Neuronal stem cell (in vitro differentiated cells): ENCODE measurements at regions not wholly inside any gene's neighbourhood (a gene's known extent, or its start where the extent isn't known, plus 50 kb on each side); places are given as distances from the start of the nearest gene placed in this dataset.

Experiments
- DNase-seq: peaks from one replicate; pipeline ENCODE4 v3.0.0-alpha.2; 2013; ENCODE audit warnings: low spot score
- H2AFZ ChIP-seq: one replicate; pipeline ENCODE4 v1.6.1; 2013; ENCODE audit warnings: mild to moderate bottlenecking, low read length, inconsistent platforms
- H2AK5ac ChIP-seq: 2 replicates; pipeline ENCODE4 v1.6.1; 2013; ENCODE audit warnings: low read depth, mild to moderate bottlenecking, inconsistent platforms, low read length, moderate library complexity, mixed read lengths
- H2BK120ac ChIP-seq: 2 replicates; pipeline ENCODE4 v1.6.1; 2013; ENCODE audit warnings: low read depth, mild to moderate bottlenecking, inconsistent platforms, low read length, moderate library complexity, mixed read lengths
- H2BK12ac ChIP-seq: one replicate; pipeline ENCODE4 v1.6.1; 2013; ENCODE audit warnings: low read length, inconsistent platforms
- H2BK15ac ChIP-seq: 2 replicates; pipeline ENCODE4 v1.6.1; 2013; ENCODE audit warnings: mild to moderate bottlenecking, low read length, inconsistent platforms, mixed read lengths
- H2BK5ac ChIP-seq: one replicate; pipeline ENCODE4 v1.6.1; 2013; ENCODE audit warnings: inconsistent platforms, mild to moderate bottlenecking, low read length, moderate library complexity
- H3K14ac ChIP-seq: one replicate; pipeline ENCODE4 v1.6.1; 2013; ENCODE audit warnings: low read length, inconsistent platforms
- H3K18ac ChIP-seq: 2 replicates; pipeline ENCODE4 v1.6.1; 2013; ENCODE audit warnings: low read length, inconsistent platforms
- H3K23ac ChIP-seq: 2 replicates; pipeline ENCODE4 v1.6.1; 2013; ENCODE audit warnings: low read depth, mild to moderate bottlenecking, mixed read lengths, low read length, inconsistent platforms; ENCODE audit not compliant: poor library complexity
- H3K27ac ChIP-seq: replicated peaks from 3 replicates; pipeline ENCODE4 v1.5.1; 2013; ENCODE audit warnings: low read length, inconsistent platforms
- H3K27me3 ChIP-seq, 3 experiments: 2 replicates each; pipeline ENCODE4 v1.6.1; 2013; ENCODE audit warnings: low read length in 3 of 3, mild to moderate bottlenecking in 2 of 3, inconsistent platforms in 1 of 3, low read depth in 1 of 3, mixed read lengths in 1 of 3, moderate library complexity in 1 of 3; ENCODE audit not compliant: control insufficient read depth in 3 of 3, insufficient read depth in 3 of 3
- H3K36me3 ChIP-seq, 2 donors: replicated peaks in 1 of 2; 2 replicates each; pipeline ENCODE4 v1.6.1; 2013; ENCODE audit warnings: low read length in 2 of 2; ENCODE audit not compliant: control insufficient read depth in 2 of 2, insufficient read depth in 2 of 2
- H3K4ac ChIP-seq: 2 replicates; pipeline ENCODE4 v1.6.1; 2013; ENCODE audit warnings: inconsistent platforms, mild to moderate bottlenecking, low read length, moderate library complexity
- H3K4me1 ChIP-seq, 2 donors: 1 replicate in 1 of 2; 2 replicates in 1 of 2; pipeline ENCODE4 v1.6.1; 2013; ENCODE audit warnings: low read length in 2 of 2, low read depth in 1 of 2; ENCODE audit not compliant: control insufficient read depth in 2 of 2, insufficient read depth in 1 of 2
- H3K4me2 ChIP-seq: one replicate; pipeline ENCODE4 v1.6.1; 2013; ENCODE audit warnings: mild to moderate bottlenecking, low read length, inconsistent platforms; ENCODE audit not compliant: insufficient read depth, poor library complexity, severe bottlenecking
- H3K4me3 ChIP-seq, 2 donors: 2 replicates each; pipeline ENCODE4 v1.5.1; 2013; ENCODE audit warnings: low read length in 2 of 2, mild to moderate bottlenecking in 2 of 2, inconsistent platforms in 1 of 2, moderate library complexity in 1 of 2
- H3K79me1 ChIP-seq: one replicate; pipeline ENCODE4 v1.6.1; 2013; ENCODE audit warnings: low read depth, mild to moderate bottlenecking, inconsistent platforms, low read length, moderate library complexity
- H3K9ac ChIP-seq: one replicate; pipeline ENCODE4 v1.6.1; 2013; ENCODE audit warnings: mild to moderate bottlenecking, low read depth, low read length, inconsistent platforms; ENCODE audit not compliant: poor library complexity
- H3K9me3 ChIP-seq, 2 donors: replicated peaks in 1 of 2; 2 replicates each; pipeline versions ENCODE3 to v1.6.1; 2013; ENCODE audit warnings: low read length in 2 of 2, mild to moderate bottlenecking in 2 of 2, inconsistent platforms in 1 of 2, low read depth in 1 of 2, mixed read lengths in 1 of 2, moderate library complexity in 1 of 2; ENCODE audit not compliant: control insufficient read depth in 2 of 2, insufficient read depth in 1 of 2
- H4K8ac ChIP-seq: one replicate; pipeline ENCODE4 v1.6.1; 2013; ENCODE audit warnings: low read depth, mild to moderate bottlenecking, inconsistent platforms, low read length, moderate library complexity
- H4K91ac ChIP-seq: one replicate; pipeline ENCODE4 v1.6.1; 2013; ENCODE audit warnings: low read length, low read depth, mild to moderate bottlenecking, inconsistent platforms; ENCODE audit not compliant: poor library complexity
- WGBS, 2 donors: extraction: QIAGEN DNeasy Blood & Tissue Kit; methylation state at CpG; one replicate each; pipeline ENCODE4 v1.1.7; 2013; ENCODE audit warnings: missing lambda C conversion rate in 2 of 2, mixed read lengths in 1 of 2; ENCODE audit not compliant: insufficient read length in 2 of 2, insufficient replicate concordance in 1 of 2; ENCODE audit errors: extremely low coverage in 2 of 2; 5-methylcytosine and 5-hydroxymethylcytosine counted together

DNA sequence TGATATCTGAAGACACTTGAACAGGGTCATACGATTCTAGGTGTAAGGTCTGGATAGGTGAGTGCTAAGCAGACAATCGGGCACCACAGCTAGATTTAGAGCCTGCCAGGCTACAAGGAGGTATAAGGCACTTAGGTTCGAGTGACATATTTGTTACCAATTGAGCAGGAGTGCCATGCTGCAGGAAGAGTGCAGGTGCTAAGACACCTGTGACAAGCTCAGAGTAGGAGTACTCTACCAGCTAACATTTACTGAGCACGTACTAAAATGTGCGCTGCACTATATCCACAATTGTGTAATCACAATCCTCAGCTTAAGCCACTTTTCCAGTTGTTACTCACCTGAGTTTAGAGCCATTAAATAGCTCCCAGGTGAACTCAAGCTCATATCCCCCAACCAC lies 227.8 kb upstream of the MOCS1 start:
- no peak overlapping the region for H3K23ac ChIP-seq
- H3K4me3 ChIP-seq, result no peak overlapping the region
- no peak overlapping the region for H3K14ac ChIP-seq
- H3K27ac ChIP-seq, result no peak overlapping the region
- H2BK12ac ChIP-seq, result no peak overlapping the region
- no peaks in the 10 kb centered on the region for H3K36me3 ChIP-seq
- H3K9ac ChIP-seq, result no peak overlapping the region
- H2BK5ac ChIP-seq, result no peak overlapping the region
- DNase-seq, result no peak
- H2BK120ac ChIP-seq, result no peak overlapping the region
- H3K27me3 ChIP-seq, result no peaks in the 10 kb centered on the region
- no peak overlapping the region for H3K4me2 ChIP-seq
- no peak overlapping the region for H2AFZ ChIP-seq
- no CpG with 5 or more reads among the region's 5 CpGs for WGBS, 2 donors
- no peaks in the 10 kb centered on the region for H3K79me1 ChIP-seq
- H2BK15ac ChIP-seq, result no peak overlapping the region
- no peak overlapping the region for H4K91ac ChIP-seq
- no peak overlapping the region for H3K18ac ChIP-seq
- H3K9me3 ChIP-seq, result no peaks in the 10 kb centered on the region
- H4K8ac ChIP-seq, result no peak overlapping the region
- no peak overlapping the region for H3K4ac ChIP-seq
- no peak overlapping the region for H2AK5ac ChIP-seq
- peaks cover 0 to 2% of the 10 kb centered on the region in 2 donors for H3K4me1 ChIP-seq

DNA sequence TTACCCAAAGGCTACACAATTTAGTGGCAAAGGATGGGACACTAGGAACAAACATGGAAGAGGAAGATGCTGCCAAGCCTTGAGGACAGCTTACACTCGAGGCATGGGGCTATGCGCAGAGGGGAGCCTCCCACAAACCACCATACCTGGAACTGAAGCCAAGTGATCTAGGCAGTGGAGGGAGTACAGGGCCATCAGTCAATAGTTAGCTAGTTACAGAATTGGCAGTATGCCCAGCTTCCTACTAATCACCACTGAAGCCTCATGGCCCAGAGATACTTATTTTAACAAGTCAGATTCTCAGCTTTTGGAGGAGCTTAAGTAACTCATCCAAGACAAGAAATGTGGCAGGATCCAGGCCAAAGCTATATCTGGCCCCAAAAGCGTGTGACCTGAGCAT lies 226.6 kb upstream of the MOCS1 start:
- Histone ChIP-seq H2AK5ac (no peak overlapping the region), H3K9ac (no peak overlapping the region), H3K9me3 (no peaks in the 10 kb centered on the region), H3K4ac (no peak overlapping the region), H2AFZ (no peak overlapping the region), H3K14ac (no peak overlapping the region), H3K79me1 (no peaks in the 10 kb centered on the region), H3K27me3 (no peaks in the 10 kb centered on the region), H2BK120ac (no peak overlapping the region), H4K91ac (no peak overlapping the region), H3K23ac (no peak overlapping the region), H2BK5ac (no peak overlapping the region), H3K4me1 (peaks cover 0 to 2% of the 10 kb centered on the region in 2 donors), H2BK15ac (no peak overlapping the region), H2BK12ac (no peak overlapping the region), H3K36me3 (no peaks in the 10 kb centered on the region), H3K4me2 (no peak overlapping the region), H3K4me3 (no peak overlapping the region), H4K8ac (no peak overlapping the region), H3K27ac (no peak overlapping the region), H3K18ac (no peak overlapping the region)
- DNase-seq, result no peak
- WGBS, 2 donors, result no CpG with 5 or more reads among the region's 3 CpGs

DNA sequence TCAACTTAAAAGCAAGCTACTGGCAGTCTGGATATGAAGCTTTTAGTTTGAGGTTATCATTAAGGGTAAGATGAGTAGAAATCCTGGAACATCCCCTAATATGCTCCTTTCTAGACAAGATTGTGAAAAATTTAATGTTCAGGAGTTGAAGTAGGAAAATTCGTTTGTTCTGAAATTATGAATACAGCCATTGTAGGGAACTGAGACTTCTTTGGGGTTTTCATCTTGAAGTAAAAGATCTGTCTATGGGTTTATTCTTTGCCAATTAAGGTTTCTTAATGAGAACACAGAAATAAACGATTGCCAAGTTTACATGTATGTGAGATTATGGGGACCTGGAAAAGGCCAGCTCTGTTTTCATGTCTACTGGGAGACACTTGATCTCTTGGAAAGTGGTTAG lies 225.6 kb upstream of the MOCS1 start:
- H3K4ac ChIP-seq, result no peak overlapping the region
- no peaks in the 10 kb centered on the region for H3K79me1 ChIP-seq
- no peak overlapping the region for H4K8ac ChIP-seq
- H2AFZ ChIP-seq, result no peak overlapping the region
- no peak overlapping the region for H2AK5ac ChIP-seq
- no CpG with 5 or more reads among the region's 2 CpGs for WGBS, 2 donors
- H3K9me3 ChIP-seq, result no peaks in the 10 kb centered on the region
- no peaks in the 10 kb centered on the region for H3K36me3 ChIP-seq
- no peak overlapping the region for H3K23ac ChIP-seq
- peaks cover 0 to 2% of the 10 kb centered on the region in 2 donors for H3K4me1 ChIP-seq
- H3K4me3 ChIP-seq, result no peak overlapping the region
- no peak overlapping the region for H3K9ac ChIP-seq
- H3K4me2 ChIP-seq, result no peak overlapping the region
- H3K18ac ChIP-seq, result no peak overlapping the region
- no peak overlapping the region for H4K91ac ChIP-seq
- H2BK120ac ChIP-seq, result no peak overlapping the region
- no peak overlapping the region for H3K14ac ChIP-seq
- no peak overlapping the region for H3K27ac ChIP-seq
- H3K27me3 ChIP-seq, result no peaks in the 10 kb centered on the region
- no peak overlapping the region for H2BK5ac ChIP-seq
- H2BK15ac ChIP-seq, result no peak overlapping the region
- H2BK12ac ChIP-seq, result no peak overlapping the region
- no peak for DNase-seq

DNA sequence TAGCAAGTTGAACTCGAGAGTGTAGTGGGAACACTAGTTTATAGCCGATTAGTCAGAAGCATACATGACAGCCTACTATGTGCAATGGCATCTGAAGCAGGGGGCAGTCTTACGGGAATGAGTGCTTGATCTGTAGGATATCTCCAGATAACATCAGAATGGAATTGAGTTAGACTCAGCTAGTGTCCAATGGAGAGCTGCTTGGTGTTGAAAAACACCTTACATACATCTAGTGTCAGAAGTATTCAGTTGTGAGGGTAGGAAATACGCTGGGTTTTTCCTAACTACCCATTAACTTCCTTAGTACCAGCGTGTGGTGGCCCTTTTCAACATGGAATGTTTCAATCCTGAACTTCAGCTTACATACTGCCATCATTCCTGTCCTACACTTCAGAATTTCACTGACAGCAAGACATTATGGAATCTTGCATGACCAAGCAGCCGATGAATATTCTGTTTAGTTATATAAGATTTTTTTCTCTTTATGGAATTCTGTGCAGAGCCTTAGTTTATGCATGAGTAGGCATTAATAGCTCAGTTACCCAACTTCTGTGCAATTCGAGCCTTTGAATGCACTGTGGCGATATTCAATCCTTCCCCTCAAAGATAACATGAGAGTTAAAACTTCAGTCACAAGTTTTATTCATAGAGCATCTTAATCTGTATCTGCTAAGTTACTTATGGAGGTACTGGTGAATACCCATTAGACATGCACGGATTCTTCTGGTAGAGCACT lies 218.6 kb upstream of the MOCS1 start:
- H2BK15ac ChIP-seq, result no peak overlapping the region
- no peaks in the 10 kb centered on the region for H3K27me3 ChIP-seq
- H2AFZ ChIP-seq, result no peak overlapping the region
- H3K4me2 ChIP-seq, result no peak overlapping the region
- no peak overlapping the region for H3K4me3 ChIP-seq
- no peaks in the 10 kb centered on the region for H3K36me3 ChIP-seq
- no peak overlapping the region for H2BK5ac ChIP-seq
- H3K14ac ChIP-seq, result no peak overlapping the region
- no peak overlapping the region for H3K27ac ChIP-seq
- no peak overlapping the region for H4K91ac ChIP-seq
- H4K8ac ChIP-seq, result no peak overlapping the region
- H3K4ac ChIP-seq, result no peak overlapping the region
- no peaks in the 10 kb centered on the region for H3K4me1 ChIP-seq
- no peaks in the 10 kb centered on the region for H3K79me1 ChIP-seq
- WGBS, 2 donors, result no CpG with 5 or more reads among the region's 9 CpGs
- H3K9me3 ChIP-seq, result no peaks in the 10 kb centered on the region
- H2BK120ac ChIP-seq, result no peak overlapping the region
- no peak overlapping the region for H3K23ac ChIP-seq
- no peak for DNase-seq
- no peak overlapping the region for H3K9ac ChIP-seq
- no peak overlapping the region for H2BK12ac ChIP-seq
- H2AK5ac ChIP-seq, result no peak overlapping the region
- H3K18ac ChIP-seq, result no peak overlapping the region
